ENCODE measurements at regions not wholly inside any gene's neighbourhood (a gene's known extent, or its start where the extent isn't known, plus 50 kb on each side); places are given as distances from the start of the nearest gene placed in this dataset.

- Histone ChIP-seq H3K36me3 (ENCODE audit: control insufficient read depth in 1 of 2, insufficient read depth in 2 of 2, low read length in 2 of 2) (no peaks in the 10 kb centered on the region), H3K4me3 (ENCODE audit: low read depth, low read length) (no peak overlapping the region), H3K4ac (ENCODE audit: low read depth, low read length) (no peak overlapping the region), H3K79me1 (ENCODE audit: low read length) (no peaks in the 10 kb centered on the region), H3K23ac (ENCODE audit: low read length) (no peak overlapping the region), H2BK12ac (ENCODE audit: low read length) (no peak overlapping the region), H2BK5ac (ENCODE audit: low read depth, low read length, poor library complexity) (no peak overlapping the region), H3K27ac (ENCODE audit: low read depth, low read length) (no peak overlapping the region), H2AFZ (ENCODE audit: insufficient read depth, low read length, poor library complexity) (no peak overlapping the region), H3K18ac (ENCODE audit: low read length) (no peak overlapping the region), H3K9me3 (ENCODE audit: insufficient read depth, low read depth, low read length) (no peaks in the 10 kb centered on the region), H2BK120ac (ENCODE audit: insufficient read depth, low read length, poor library complexity) (no peak overlapping the region), H3K9ac (ENCODE audit: low read length) (no peak overlapping the region), H3K4me1 (ENCODE audit: control insufficient read depth in 1 of 2, insufficient read depth in 2 of 2, low read length in 2 of 2) (no peaks in the 10 kb centered on the region), H4K8ac (ENCODE audit: low read depth, low read length) (no peak overlapping the region), H2AK5ac (ENCODE audit: low read length) (no peak overlapping the region), H3K79me2 (ENCODE audit: control insufficient read depth, insufficient read depth, low read length, poor library complexity) (no peaks in the 10 kb centered on the region), H3K27me3 (ENCODE audit: insufficient read depth, low read length) (no peaks in the 10 kb centered on the region), H3K14ac (ENCODE audit: low read length) (no peak overlapping the region), H4K12ac (ENCODE audit: low read depth, low read length) (no peak overlapping the region), H4K91ac (ENCODE audit: low read depth, low read length) (no peak overlapping the region), H3K4me2 (ENCODE audit: low read length) (no peak overlapping the region)
- DNase-seq: no peak
- WGBS (ENCODE audit: extremely low coverage, insufficient coverage, insufficient read length): no CpG with 5 or more reads among the region's 1 CpG
Measured at GRCh38 chr3:106880206-106880605, 497.0 kb upstream of the CCDC54 start.

- Histone ChIP-seq H3K14ac (ENCODE audit: low read length) (no peak overlapping the region), H3K4ac (ENCODE audit: low read depth, low read length) (no peak overlapping the region), H4K12ac (ENCODE audit: low read depth, low read length) (no peak overlapping the region), H4K8ac (ENCODE audit: low read depth, low read length) (no peak overlapping the region), H3K9ac (ENCODE audit: low read length) (no peak overlapping the region), H4K91ac (ENCODE audit: low read depth, low read length) (no peak overlapping the region), H3K18ac (ENCODE audit: low read length) (no peak overlapping the region), H2AK5ac (ENCODE audit: low read length) (no peak overlapping the region), H3K79me2 (ENCODE audit: control insufficient read depth, insufficient read depth, low read length, poor library complexity) (no peaks in the 10 kb centered on the region), H3K4me3 (ENCODE audit: low read depth, low read length) (no peak overlapping the region), H2BK120ac (ENCODE audit: insufficient read depth, low read length, poor library complexity) (no peak overlapping the region), H3K27me3 (ENCODE audit: insufficient read depth, low read length) (no peaks in the 10 kb centered on the region), H3K9me3 (ENCODE audit: insufficient read depth, low read depth, low read length) (no peaks in the 10 kb centered on the region), H3K4me1 (ENCODE audit: control insufficient read depth in 1 of 2, insufficient read depth in 2 of 2, low read length in 2 of 2) (no peaks in the 10 kb centered on the region), H2AFZ (ENCODE audit: insufficient read depth, low read length, poor library complexity) (no peak overlapping the region), H3K27ac (ENCODE audit: low read depth, low read length) (no peak overlapping the region), H3K23ac (ENCODE audit: low read length) (no peak overlapping the region), H2BK5ac (ENCODE audit: low read depth, low read length, poor library complexity) (no peak overlapping the region), H3K79me1 (ENCODE audit: low read length) (no peaks in the 10 kb centered on the region), H3K4me2 (ENCODE audit: low read length) (no peak overlapping the region), H3K36me3 (ENCODE audit: control insufficient read depth in 1 of 2, insufficient read depth in 2 of 2, low read length in 2 of 2) (no peaks in the 10 kb centered on the region), H2BK12ac (ENCODE audit: low read length) (no peak overlapping the region)
- WGBS (ENCODE audit: extremely low coverage, insufficient coverage, insufficient read length): no CpG with 5 or more reads among the region's 1 CpG
- no peak for DNase-seq
Measured at GRCh38 chr3:106881186-106881585, 496.1 kb upstream of the CCDC54 start.

GRCh38 chr3:106882297-106882696, 494.9 kb upstream of the CCDC54 start:
- H3K14ac ChIP-seq (ENCODE audit: low read length): no peak overlapping the region
- no peak overlapping the region for H3K4me3 ChIP-seq (ENCODE audit: low read depth, low read length)
- no peak overlapping the region for H2AK5ac ChIP-seq (ENCODE audit: low read length)
- no peaks in the 10 kb centered on the region for H3K79me2 ChIP-seq (ENCODE audit: control insufficient read depth, insufficient read depth, low read length, poor library complexity)
- no peaks in the 10 kb centered on the region for H3K79me1 ChIP-seq (ENCODE audit: low read length)
- no peaks in the 10 kb centered on the region for H3K36me3 ChIP-seq (ENCODE audit: control insufficient read depth in 1 of 2, insufficient read depth in 2 of 2, low read length in 2 of 2)
- H3K9ac ChIP-seq (ENCODE audit: low read length): no peak overlapping the region
- no peaks in the 10 kb centered on the region for H3K9me3 ChIP-seq (ENCODE audit: insufficient read depth, low read depth, low read length)
- no peak overlapping the region for H3K4ac ChIP-seq (ENCODE audit: low read depth, low read length)
- no peak overlapping the region for H4K8ac ChIP-seq (ENCODE audit: low read depth, low read length)
- H3K4me1 ChIP-seq (ENCODE audit: control insufficient read depth in 1 of 2, insufficient read depth in 2 of 2, low read length in 2 of 2): no peaks in the 10 kb centered on the region
- no peak overlapping the region for H2AFZ ChIP-seq (ENCODE audit: insufficient read depth, low read length, poor library complexity)
- H4K12ac ChIP-seq (ENCODE audit: low read depth, low read length): no peak overlapping the region
- no peak overlapping the region for H2BK120ac ChIP-seq (ENCODE audit: insufficient read depth, low read length, poor library complexity)
- H3K23ac ChIP-seq (ENCODE audit: low read length): no peak overlapping the region
- no peak overlapping the region for H2BK12ac ChIP-seq (ENCODE audit: low read length)
- no peak overlapping the region for H4K91ac ChIP-seq (ENCODE audit: low read depth, low read length)
- H2BK5ac ChIP-seq (ENCODE audit: low read depth, low read length, poor library complexity): no peak overlapping the region
- no peaks in the 10 kb centered on the region for H3K27me3 ChIP-seq (ENCODE audit: insufficient read depth, low read length)
- no peak for DNase-seq
- H3K18ac ChIP-seq (ENCODE audit: low read length): no peak overlapping the region
- no peak overlapping the region for H3K4me2 ChIP-seq (ENCODE audit: low read length)
- WGBS (ENCODE audit: extremely low coverage, insufficient coverage, insufficient read length): no CpG with 5 or more reads among the region's 2 CpGs
- no peak overlapping the region for H3K27ac ChIP-seq (ENCODE audit: low read depth, low read length)

GRCh38 chr3:106906074-106906473, 471.2 kb upstream of the CCDC54 start:
- no peak overlapping the region for H3K4ac ChIP-seq (ENCODE audit: low read depth, low read length)
- no peak overlapping the region for H3K18ac ChIP-seq (ENCODE audit: low read length)
- no peak for DNase-seq
- WGBS (ENCODE audit: extremely low coverage, insufficient coverage, insufficient read length): no CpG with 5 or more reads among the region's 4 CpGs
- no peak overlapping the region for H3K23ac ChIP-seq (ENCODE audit: low read length)
- H2BK5ac ChIP-seq (ENCODE audit: low read depth, low read length, poor library complexity): no peak overlapping the region
- H3K27me3 ChIP-seq (ENCODE audit: insufficient read depth, low read length): no peaks in the 10 kb centered on the region
- H4K91ac ChIP-seq (ENCODE audit: low read depth, low read length): no peak overlapping the region
- H2BK12ac ChIP-seq (ENCODE audit: low read length): no peak overlapping the region
- no peak overlapping the region for H3K4me3 ChIP-seq (ENCODE audit: low read depth, low read length)
- no peak overlapping the region for H2AFZ ChIP-seq (ENCODE audit: insufficient read depth, low read length, poor library complexity)
- H3K79me1 ChIP-seq (ENCODE audit: low read length): no peaks in the 10 kb centered on the region
- no peak overlapping the region for H2AK5ac ChIP-seq (ENCODE audit: low read length)
- no peak overlapping the region for H3K27ac ChIP-seq (ENCODE audit: low read depth, low read length)
- no peak overlapping the region for H4K12ac ChIP-seq (ENCODE audit: low read depth, low read length)
- no peak overlapping the region for H4K8ac ChIP-seq (ENCODE audit: low read depth, low read length)
- H3K4me1 ChIP-seq (ENCODE audit: control insufficient read depth in 1 of 2, insufficient read depth in 2 of 2, low read length in 2 of 2): no peaks in the 10 kb centered on the region
- H3K36me3 ChIP-seq (ENCODE audit: control insufficient read depth in 1 of 2, insufficient read depth in 2 of 2, low read length in 2 of 2): no peaks in the 10 kb centered on the region
- H3K9me3 ChIP-seq (ENCODE audit: insufficient read depth, low read depth, low read length): peaks cover 2% of the 10 kb centered on the region
- H3K79me2 ChIP-seq (ENCODE audit: control insufficient read depth, insufficient read depth, low read length, poor library complexity): no peaks in the 10 kb centered on the region
- no peak overlapping the region for H3K4me2 ChIP-seq (ENCODE audit: low read length)
- H3K14ac ChIP-seq (ENCODE audit: low read length): no peak overlapping the region
- no peak overlapping the region for H2BK120ac ChIP-seq (ENCODE audit: insufficient read depth, low read length, poor library complexity)
- no peak overlapping the region for H3K9ac ChIP-seq (ENCODE audit: low read length)

Measured in trophoblast cell (in vitro differentiated cells and primary cell).